Adrenal gland (tissue), 5 donors: ENCODE measurements at regions not wholly inside any gene's neighbourhood (a gene's known extent, or its start where the extent isn't known, plus 50 kb on each side); places are given as distances from the start of the nearest gene placed in this dataset.

Source experiments
- CTCF ChIP-seq, 6 experiments: fragments of 450-650 bp in 4 of 6; fragments of 200-600 bp in 2 of 6; sonication (generic) in 1 of 6; IDR thresholded peaks; 1 replicate in 5 of 6; 2 replicates in 1 of 6; pipeline versions ENCODE4 v1.5.1 to v1.8.0; 2016 to 2021; ENCODE audit warnings: antibody characterized with exemption in 6 of 6, mild to moderate bottlenecking in 2 of 6, moderate library complexity in 1 of 6
- POLR2A ChIP-seq, 2 donors: fragments of 450-650 bp; IDR thresholded peaks; one replicate each; pipeline ENCODE4 v1.6.1; 2017; ENCODE audit warnings: antibody characterized with exemption in 2 of 2, mild to moderate bottlenecking in 2 of 2, moderate library complexity in 1 of 2
- donor health status: DM: no; HTN: no; CAD: no.

- TF ChIP-seq CTCF (IDR thresholded peaks at IDR 0.05) (no peak), POLR2A (IDR thresholded peaks at IDR 0.05) (no peak)
Measured at GRCh38 chr3:34483311-34483887, 685.0 kb downstream of the PDCD6IP start.
